ENCODE measurements at regions not wholly inside any gene's neighbourhood (a gene's known extent, or its start where the extent isn't known, plus 50 kb on each side); places are given as distances from the start of the nearest gene placed in this dataset.
"Not testable (repeated sequence)": the region's sequence is repeated elsewhere in the genome, so short reads cannot be mapped to it uniquely, and the experiment has no call there.

DNA sequence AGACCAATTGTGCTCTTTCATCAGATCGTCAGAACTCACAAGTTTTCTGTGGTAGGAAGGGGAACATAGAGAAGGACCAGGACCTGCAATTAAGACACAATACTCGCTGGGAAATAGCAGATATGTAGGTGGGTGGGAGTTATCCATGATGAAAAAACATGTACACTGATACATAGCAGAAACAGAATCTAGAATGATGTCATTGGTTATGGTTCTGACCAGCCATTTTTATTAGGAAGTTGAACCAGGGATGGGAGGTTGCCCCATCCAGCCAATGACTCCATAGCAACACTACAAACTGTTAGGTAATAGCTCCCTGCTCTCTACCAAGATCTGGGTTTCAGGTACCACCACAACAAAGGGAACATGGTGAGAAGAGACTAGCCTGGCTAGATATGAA lies 393.5 kb upstream of the PBX1 start:
- H3K4me3 ChIP-seq (replicated peaks; ENCODE audit: low read depth, low read length), result no peak overlapping the region
- DNase-seq (ENCODE audit: extremely low read depth, low read depth), result no peak
- TF ChIP-seq CTCF (IDR thresholded peaks at IDR 0.05; ENCODE audit: low read depth, low read length, missing control alignments), result no peak

DNA sequence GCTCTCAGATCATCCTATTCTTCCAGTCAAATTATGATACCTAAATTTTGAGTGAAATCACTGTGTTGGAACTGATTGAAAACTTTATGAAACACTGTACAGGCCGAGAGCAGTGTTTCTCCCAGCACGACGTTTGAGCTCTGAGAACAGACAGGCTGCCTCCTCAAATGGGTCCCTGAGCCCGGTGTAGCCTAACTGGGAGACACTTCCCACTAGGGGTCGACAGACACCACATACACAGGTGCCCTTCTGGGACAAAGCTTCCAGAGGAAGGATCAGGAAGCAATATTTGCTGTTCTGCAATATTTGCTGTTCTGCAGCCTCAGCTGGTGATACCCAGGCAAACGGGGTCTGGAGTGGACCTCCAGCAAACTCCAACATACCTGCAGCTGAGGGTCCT lies 392.5 kb upstream of the PBX1 start:
- TF ChIP-seq CTCF (IDR thresholded peaks at IDR 0.05; ENCODE audit: low read depth, low read length, missing control alignments), result peak; percentile 29
- DNase-seq (ENCODE audit: extremely low read depth, low read depth); H3K4me3 ChIP-seq (replicated peaks; ENCODE audit: low read depth, low read length): not testable (repeated sequence)

DNA sequence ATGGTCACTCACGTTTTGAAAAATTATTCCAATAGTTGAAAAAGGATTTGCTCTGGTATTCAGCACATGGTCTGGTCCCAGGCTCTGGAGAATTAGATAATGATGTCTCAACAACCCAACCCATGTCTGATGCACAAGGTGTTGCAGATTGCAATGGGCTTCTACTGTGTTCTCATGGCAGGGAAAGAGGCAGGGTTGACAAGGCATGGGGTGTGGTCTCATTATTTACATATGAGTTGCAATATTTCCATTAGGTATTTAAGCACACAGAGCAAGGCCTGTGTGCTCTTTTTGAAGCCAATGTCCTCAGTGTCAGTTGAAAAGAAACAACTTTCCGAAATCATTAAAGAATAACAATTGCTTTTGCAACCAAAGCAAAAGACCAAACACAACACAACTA lies 381.9 kb upstream of the PBX1 start:
- TF ChIP-seq CTCF (IDR thresholded peaks at IDR 0.05; ENCODE audit: low read depth, low read length, missing control alignments), result no peak
- H3K4me3 ChIP-seq (replicated peaks; ENCODE audit: low read depth, low read length), result no peak overlapping the region
- DNase-seq (ENCODE audit: extremely low read depth, low read depth), result no peak

GRCh38 chr1:164180824-164181223 lies 378.2 kb upstream of the PBX1 start:
- no peak overlapping the region for H3K4me3 ChIP-seq (replicated peaks; ENCODE audit: low read depth, low read length)
- no peak for TF ChIP-seq CTCF (IDR thresholded peaks at IDR 0.05; ENCODE audit: low read depth, low read length, missing control alignments)
- no peak for DNase-seq (ENCODE audit: extremely low read depth, low read depth)

- DNase-seq (ENCODE audit: extremely low read depth, low read depth), result no peak
- no peak overlapping the region for H3K4me3 ChIP-seq (replicated peaks; ENCODE audit: low read depth, low read length)
- no peak for TF ChIP-seq CTCF (IDR thresholded peaks at IDR 0.05; ENCODE audit: low read depth, low read length, missing control alignments)
Observed at GRCh38 chr1:164183854-164184635, 374.9 kb upstream of the PBX1 start.

GRCh38 chr1:164186881-164187280 lies 372.1 kb upstream of the PBX1 start:
- no peak overlapping the region for H3K4me3 ChIP-seq (replicated peaks; ENCODE audit: low read depth, low read length)
- no peak for DNase-seq (ENCODE audit: extremely low read depth, low read depth)
- no peak for TF ChIP-seq CTCF (IDR thresholded peaks at IDR 0.05; ENCODE audit: low read depth, low read length, missing control alignments)

DNA sequence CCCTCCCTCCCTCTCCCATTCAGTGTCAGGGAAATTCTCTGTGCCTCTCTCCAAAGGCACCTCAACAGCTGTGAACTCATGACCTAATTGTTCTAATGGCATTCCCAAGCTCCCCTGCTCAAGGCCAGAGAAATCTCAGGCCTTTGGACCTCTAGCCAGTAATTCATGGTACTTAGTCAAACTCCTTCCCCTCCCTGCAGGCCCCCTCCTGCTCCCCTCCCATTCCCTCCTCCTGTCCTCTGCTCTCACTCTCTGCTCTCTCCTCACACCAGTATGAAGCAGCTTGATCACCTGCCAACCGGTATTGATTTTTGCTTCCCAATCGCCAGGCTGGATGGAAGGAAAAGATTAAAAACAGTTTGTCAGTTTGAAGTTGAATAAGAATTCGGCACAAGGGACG lies 370.5 kb upstream of the PBX1 start:
- no peak for DNase-seq (ENCODE audit: extremely low read depth, low read depth)
- no peak overlapping the region for H3K4me3 ChIP-seq (replicated peaks; ENCODE audit: low read depth, low read length)
- no peak for TF ChIP-seq CTCF (IDR thresholded peaks at IDR 0.05; ENCODE audit: low read depth, low read length, missing control alignments)
